Suprapubic skin (tissue), 4 donors: ENCODE measurements at regions not wholly inside any gene's neighbourhood (a gene's known extent, or its start where the extent isn't known, plus 50 kb on each side); places are given as distances from the start of the nearest gene placed in this dataset.
"Not testable (repeated sequence)": the region's sequence is repeated elsewhere in the genome, so short reads cannot be mapped to it uniquely, and the experiment has no call there.

ENCODE experiments used
- CTCF ChIP-seq, 2 donors: fragments of 200-600 bp in 1 of 2; fragments of 450-650 bp in 1 of 2; sonication (generic) in 1 of 2; IDR thresholded peaks; one replicate each; pipeline ENCODE4 v1.5.1; 2016 to 2019; ENCODE audit warnings: antibody characterized with exemption in 2 of 2, mild to moderate bottlenecking in 1 of 2, moderate library complexity in 1 of 2
- POLR2A ChIP-seq, 2 donors: fragments of 450-650 bp; IDR thresholded peaks; one replicate each; pipeline ENCODE4 v1.6.1; 2017; ENCODE audit warnings: antibody characterized with exemption in 2 of 2, mild to moderate bottlenecking in 2 of 2, moderate library complexity in 2 of 2
- POLR2AphosphoS5 ChIP-seq, 3 donors: sonication (generic); formaldehyde crosslinking; IDR thresholded peaks; one replicate each; pipeline ENCODE4 v1.6.1; 2017; ENCODE audit warnings: antibody characterized with exemption in 3 of 3

GRCh38 chr7:65563333-65563732, 189.7 kb downstream of the ZNF92 start:
- TF ChIP-seq CTCF, POLR2AphosphoS5, POLR2A (IDR thresholded peaks at IDR 0.05): not testable (repeated sequence)
